ENCODE measurements at regions not wholly inside any gene's neighbourhood (a gene's known extent, or its start where the extent isn't known, plus 50 kb on each side); places are given as distances from the start of the nearest gene placed in this dataset.
"Not testable (repeated sequence)": the region's sequence is repeated elsewhere in the genome, so short reads cannot be mapped to it uniquely, and the experiment has no call there.

GRCh38 chr9:115411993-115412452 lies 294.1 kb upstream of the TNC start:
- no peak for DNase-seq

GRCh38 chr9:115412656-115413055 lies 294.7 kb upstream of the TNC start:
- DNase-seq = no peak

GRCh38 chr9:115413304-115413703 lies 295.3 kb upstream of the TNC start:
- no peak for DNase-seq

- no peak for DNase-seq
These were observed 295.9 kb upstream of the TNC start for GRCh38 chr9:115413766-115414382.

GRCh38 chr9:115414561-115414960 lies 296.6 kb upstream of the TNC start:
- DNase-seq = no peak

- no peak for DNase-seq
These were observed 297.5 kb upstream of the TNC start for GRCh38 chr9:115415450-115415849.

GRCh38 chr9:115416299-115416698 lies 298.3 kb upstream of the TNC start:
- no peak for DNase-seq

- DNase-seq = not testable (repeated sequence)
These were observed 300.2 kb upstream of the TNC start for GRCh38 chr9:115418181-115418580.

- no peak for DNase-seq
These were observed 305.0 kb upstream of the TNC start for GRCh38 chr9:115422932-115423440.

GRCh38 chr9:115423646-115424045 lies 305.7 kb upstream of the TNC start:
- no peak for DNase-seq

GRCh38 chr9:115425601-115426000 lies 307.6 kb upstream of the TNC start:
- DNase-seq = no peak

- DNase-seq = no peak
These were observed 319.5 kb upstream of the TNC start for GRCh38 chr9:115437418-115437817.

GRCh38 chr9:115439641-115440040 lies 321.7 kb upstream of the TNC start:
- DNase-seq = no peak

- no peak for DNase-seq
These were observed 324.1 kb upstream of the TNC start for GRCh38 chr9:115442054-115442453.

GRCh38 chr9:115443890-115444289 lies 325.9 kb upstream of the TNC start:
- DNase-seq = no peak

GRCh38 chr9:115444959-115445358 lies 327.0 kb upstream of the TNC start:
- no peak for DNase-seq

GRCh38 chr9:115445655-115446054 lies 327.7 kb upstream of the TNC start:
- DNase-seq = no peak

GRCh38 chr9:115456515-115456914 lies 338.6 kb upstream of the TNC start:
- DNase-seq = no peak

GRCh38 chr9:115461280-115461679 lies 343.3 kb upstream of the TNC start:
- no peak for DNase-seq

GRCh38 chr9:115462623-115463022 lies 344.7 kb upstream of the TNC start:
- DNase-seq = no peak

GRCh38 chr9:115466756-115467155 lies 348.8 kb upstream of the TNC start:
- DNase-seq = no peak

- no peak for DNase-seq
These were observed 351.9 kb upstream of the TNC start for GRCh38 chr9:115469841-115470240.

GRCh38 chr9:115473032-115473431 lies 355.1 kb upstream of the TNC start:
- not testable (repeated sequence) for DNase-seq

GRCh38 chr9:115481769-115482168 lies 363.8 kb upstream of the TNC start:
- no peak for DNase-seq

GRCh38 chr9:115482747-115483146 lies 364.8 kb upstream of the TNC start:
- no peak for DNase-seq
